GM12892 (cell line): ENCODE measurements at regions not wholly inside any gene's neighbourhood (a gene's known extent, or its start where the extent isn't known, plus 50 kb on each side); places are given as distances from the start of the nearest gene placed in this dataset.
"Not testable (repeated sequence)": the region's sequence is repeated elsewhere in the genome, so short reads cannot be mapped to it uniquely, and the experiment has no call there.

Experiments
- DNase-seq: peaks from one replicate; pipeline ENCODE4 v3.0.0; 2011; ENCODE audit not compliant: insufficient read length
- FAIRE-seq: peaks from 2 replicates; lab custom pipeline; 2011; peaks lifted over from hg19 to GRCh38; lab: Jason Lieb, UNC
- POLR2A ChIP-seq: IDR thresholded peaks from 2 replicates; pipeline ENCODE4 v1.6.1; 2011; ENCODE audit warnings: low read depth, low read length, control low read depth
- POLR2AphosphoS5 ChIP-seq: IDR thresholded peaks from 2 replicates; pipeline ENCODE4 v1.6.1; 2011; ENCODE audit warnings: low read depth, low read length, control low read depth
- TAF1 ChIP-seq: IDR thresholded peaks from 2 replicates; pipeline ENCODE4 v1.6.1; 2011; ENCODE audit warnings: low read depth, mild to moderate bottlenecking, control low read depth, low read length, borderline replicate concordance

- TF ChIP-seq POLR2AphosphoS5 (no peak), POLR2A (no peak), TAF1 (no peak)
- FAIRE-seq (no peak), DNase-seq (no peak)
Measured at GRCh38 chr2:145555360-145555759, 1035.4 kb upstream of the ZEB2 start.

- DNase-seq, result no peak
- no peak for TF ChIP-seq POLR2A
- TF ChIP-seq TAF1, result no peak
- no peak for TF ChIP-seq POLR2AphosphoS5
- FAIRE-seq, result no peak
Measured at GRCh38 chr2:145551686-145552085, 1031.8 kb upstream of the ZEB2 start.

GRCh38 chr2:145548479-145548878, 1028.6 kb upstream of the ZEB2 start:
- DNase-seq, result no peak
- no peak for FAIRE-seq
- no peak for TF ChIP-seq POLR2AphosphoS5
- TF ChIP-seq POLR2A, result no peak
- TF ChIP-seq TAF1, result no peak

GRCh38 chr2:145547620-145548019, 1027.7 kb upstream of the ZEB2 start:
- TF ChIP-seq TAF1 (no peak), POLR2A (no peak)
- no peak for DNase-seq
- FAIRE-seq, result no peak

- FAIRE-seq, result peak; percentile 33
- DNase-seq, result no peak
- no peak for TF ChIP-seq TAF1
- no peak for TF ChIP-seq POLR2A
- TF ChIP-seq POLR2AphosphoS5, result no peak
Measured at GRCh38 chr2:145546091-145546490, 1026.2 kb upstream of the ZEB2 start.

GRCh38 chr2:145543856-145544255, 1023.9 kb upstream of the ZEB2 start:
- no peak for FAIRE-seq
- TF ChIP-seq POLR2AphosphoS5, result no peak
- TF ChIP-seq POLR2A, result no peak
- no peak for TF ChIP-seq TAF1
- no peak for DNase-seq

- no peak for DNase-seq
- TF ChIP-seq POLR2A, result no peak
- no peak for TF ChIP-seq TAF1
- no peak for TF ChIP-seq POLR2AphosphoS5
- FAIRE-seq, result no peak
Measured at GRCh38 chr2:145543155-145543554, 1023.2 kb upstream of the ZEB2 start.

GRCh38 chr2:145541028-145541427, 1021.1 kb upstream of the ZEB2 start:
- no peak for DNase-seq
- FAIRE-seq, result no peak
- TF ChIP-seq TAF1 (no peak), POLR2AphosphoS5 (no peak), POLR2A (no peak)

- TF ChIP-seq TAF1 (no peak), POLR2AphosphoS5 (no peak), POLR2A (no peak)
- FAIRE-seq, result no peak
- no peak for DNase-seq
Measured at GRCh38 chr2:145538661-145539350, 1018.9 kb upstream of the ZEB2 start.

GRCh38 chr2:145530653-145531052, 1010.7 kb upstream of the ZEB2 start:
- no peak for FAIRE-seq
- DNase-seq, result no peak

GRCh38 chr2:145524836-145525235, 1004.9 kb upstream of the ZEB2 start:
- DNase-seq (no peak), FAIRE-seq (no peak)
- TF ChIP-seq POLR2AphosphoS5 (no peak), POLR2A (no peak), TAF1 (no peak)

More at GRCh38 chr2:145530653-145531052, 1010.7 kb upstream of the ZEB2 start:
- TF ChIP-seq POLR2AphosphoS5 (no peak), TAF1 (no peak), POLR2A (no peak)

GRCh38 chr2:145524303-145524702, 1004.4 kb upstream of the ZEB2 start:
- TF ChIP-seq POLR2AphosphoS5 (no peak), POLR2A (no peak), TAF1 (no peak)
- DNase-seq, result no peak
- no peak for FAIRE-seq

- DNase-seq, FAIRE-seq: not testable (repeated sequence)
Measured at GRCh38 chr2:145519254-145519653, 999.3 kb upstream of the ZEB2 start.
